ENCODE measurements at regions not wholly inside any gene's neighbourhood (a gene's known extent, or its start where the extent isn't known, plus 50 kb on each side); places are given as distances from the start of the nearest gene placed in this dataset.

DNA sequence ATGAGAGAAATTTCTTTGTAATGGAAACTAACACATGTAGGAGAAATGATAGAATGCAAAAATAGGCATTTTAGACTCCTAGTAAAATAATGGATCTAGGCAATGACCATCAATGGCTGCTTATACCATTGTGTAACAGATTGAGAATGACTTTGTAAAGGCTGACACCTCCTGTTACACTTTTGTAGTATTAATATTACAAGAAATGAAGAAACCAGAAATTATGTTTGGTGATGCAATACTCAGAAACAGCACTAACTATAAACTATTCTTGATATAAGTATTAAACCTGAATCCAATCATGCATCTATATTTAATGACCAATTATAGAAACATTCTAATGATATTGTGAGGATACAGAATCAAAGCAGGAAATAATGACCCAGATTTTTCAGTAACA, 108.5 kb upstream of the CNTN1 start:
- ChIA-PET POLR2A (no interaction called here), CTCF (no interaction called here)
- no peak overlapping the region for H3K4me3 ChIP-seq (ENCODE audit: low read depth, low read length)
- TF ChIP-seq, protein P1, sequence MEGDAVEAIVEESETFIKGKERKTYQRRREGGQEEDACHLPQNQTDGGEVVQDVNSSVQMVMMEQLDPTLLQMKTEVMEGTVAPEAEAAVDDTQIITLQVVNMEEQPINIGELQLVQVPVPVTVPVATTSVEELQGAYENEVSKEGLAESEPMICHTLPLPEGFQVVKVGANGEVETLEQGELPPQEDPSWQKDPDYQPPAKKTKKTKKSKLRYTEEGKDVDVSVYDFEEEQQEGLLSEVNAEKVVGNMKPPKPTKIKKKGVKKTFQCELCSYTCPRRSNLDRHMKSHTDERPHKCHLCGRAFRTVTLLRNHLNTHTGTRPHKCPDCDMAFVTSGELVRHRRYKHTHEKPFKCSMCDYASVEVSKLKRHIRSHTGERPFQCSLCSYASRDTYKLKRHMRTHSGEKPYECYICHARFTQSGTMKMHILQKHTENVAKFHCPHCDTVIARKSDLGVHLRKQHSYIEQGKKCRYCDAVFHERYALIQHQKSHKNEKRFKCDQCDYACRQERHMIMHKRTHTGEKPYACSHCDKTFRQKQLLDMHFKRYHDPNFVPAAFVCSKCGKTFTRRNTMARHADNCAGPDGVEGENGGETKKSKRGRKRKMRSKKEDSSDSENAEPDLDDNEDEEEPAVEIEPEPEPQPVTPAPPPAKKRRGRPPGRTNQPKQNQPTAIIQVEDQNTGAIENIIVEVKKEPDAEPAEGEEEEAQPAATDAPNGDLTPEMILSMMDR (IDR thresholded peaks at IDR 0.05; ENCODE audit: insufficient read depth, low read length, missing control alignments), result no peak
- no peak for DNase-seq (ENCODE audit: low read depth, low spot score)

DNA sequence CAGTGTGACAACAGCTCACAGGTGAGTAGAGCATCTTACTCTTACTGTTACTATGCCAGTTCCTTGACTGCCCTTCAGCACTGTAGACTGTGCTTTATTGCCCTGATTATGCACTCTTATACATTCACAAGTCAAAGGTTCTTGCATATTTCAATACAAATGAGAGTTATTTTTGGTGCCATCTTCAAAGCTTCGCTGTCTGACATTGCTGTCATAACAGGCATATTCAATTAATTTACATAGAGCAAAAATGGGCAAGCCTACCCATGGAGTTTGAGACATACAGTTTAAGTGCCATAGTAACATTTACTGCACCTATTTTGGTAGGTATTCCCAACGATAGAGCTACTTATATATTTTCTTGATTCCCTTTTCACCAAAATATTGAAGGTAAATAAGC, 107.5 kb upstream of the CNTN1 start:
- no peak overlapping the region for H3K4me3 ChIP-seq (ENCODE audit: low read depth, low read length)
- TF ChIP-seq, protein P1 (IDR thresholded peaks at IDR 0.05; ENCODE audit: insufficient read depth, low read length, missing control alignments), result no peak
- ChIA-PET CTCF (no interaction called here), POLR2A (no interaction called here)
- no peak for DNase-seq (ENCODE audit: low read depth, low spot score)

DNA sequence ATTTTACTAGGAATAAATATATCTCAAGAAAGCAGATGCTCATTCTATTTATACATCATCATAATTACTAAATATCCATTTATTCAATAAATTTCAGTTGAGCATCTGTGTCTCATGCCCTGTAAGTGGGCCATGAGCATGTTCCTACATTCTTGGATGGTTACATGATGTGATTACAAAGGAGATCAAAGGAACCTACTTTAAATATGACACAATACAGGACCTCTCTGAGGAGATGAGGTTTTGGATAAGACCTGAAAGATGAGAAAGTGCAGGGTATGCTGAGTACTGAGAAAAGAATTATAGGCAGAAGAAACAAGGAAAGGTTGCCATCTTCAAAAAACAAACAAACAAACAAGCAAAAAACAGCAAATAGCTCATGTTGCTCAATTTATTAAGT, 105.4 kb upstream of the CNTN1 start:
- CTCF ChIA-PET, result no interaction called here
- no peak for DNase-seq (ENCODE audit: low read depth, low spot score)

DNA sequence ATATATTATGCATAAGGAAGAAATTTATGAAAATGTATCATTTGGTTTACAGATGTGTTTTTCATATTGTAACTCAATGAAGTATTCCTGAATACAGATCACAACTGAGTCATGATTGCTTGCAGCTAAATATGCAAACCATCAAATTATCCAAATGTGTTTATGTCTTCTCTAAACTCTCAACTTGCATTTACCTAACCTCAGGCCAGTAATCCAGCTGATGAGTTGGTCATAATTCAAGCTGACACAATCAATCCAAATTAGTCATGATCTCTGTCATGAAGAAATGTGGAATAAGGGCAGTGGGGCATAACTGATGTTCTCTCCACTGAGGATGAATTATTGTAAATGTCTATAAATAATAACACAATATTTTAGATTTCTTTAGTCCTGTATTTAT, 104.8 kb upstream of the CNTN1 start:
- no peak for DNase-seq (ENCODE audit: low read depth, low spot score)
- H3K4me3 ChIP-seq (ENCODE audit: low read depth, low read length), result no peak overlapping the region
- ChIA-PET CTCF (no interaction called here), POLR2A (no interaction called here)
- TF ChIP-seq, protein P1 (IDR thresholded peaks at IDR 0.05; ENCODE audit: insufficient read depth, low read length, missing control alignments), result no peak

More for the DNA sequence above, 105.4 kb upstream of the CNTN1 start:
- no peak overlapping the region for H3K4me3 ChIP-seq (ENCODE audit: low read depth, low read length)
- TF ChIP-seq, protein P1 (IDR thresholded peaks at IDR 0.05; ENCODE audit: insufficient read depth, low read length, missing control alignments), result no peak
- POLR2A ChIA-PET, result no interaction called here

DNA sequence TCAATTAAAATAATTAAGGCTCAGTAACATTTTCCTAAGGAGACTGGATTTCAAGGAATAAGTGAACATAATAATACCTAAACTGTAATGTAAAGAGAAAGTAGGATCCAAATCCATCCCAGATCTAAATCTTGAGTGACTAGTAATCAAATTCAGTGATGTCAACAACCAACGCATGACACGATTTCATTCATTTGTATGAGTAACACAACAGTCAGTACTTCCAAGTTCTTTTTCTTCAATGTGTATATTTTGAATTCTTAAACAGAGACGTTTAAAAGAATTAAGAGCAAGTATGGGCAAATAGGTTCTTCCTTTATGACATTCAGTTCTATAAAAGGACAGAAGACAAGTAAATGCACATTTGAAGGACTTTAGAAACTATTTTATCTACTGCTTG, 104.3 kb upstream of the CNTN1 start:
- H3K4me3 ChIP-seq (ENCODE audit: low read depth, low read length), result no peak overlapping the region
- ChIA-PET POLR2A (no interaction called here), CTCF (no interaction called here)
- no peak for DNase-seq (ENCODE audit: low read depth, low spot score)
- TF ChIP-seq, protein P1 (IDR thresholded peaks at IDR 0.05; ENCODE audit: insufficient read depth, low read length, missing control alignments), result no peak

DNA sequence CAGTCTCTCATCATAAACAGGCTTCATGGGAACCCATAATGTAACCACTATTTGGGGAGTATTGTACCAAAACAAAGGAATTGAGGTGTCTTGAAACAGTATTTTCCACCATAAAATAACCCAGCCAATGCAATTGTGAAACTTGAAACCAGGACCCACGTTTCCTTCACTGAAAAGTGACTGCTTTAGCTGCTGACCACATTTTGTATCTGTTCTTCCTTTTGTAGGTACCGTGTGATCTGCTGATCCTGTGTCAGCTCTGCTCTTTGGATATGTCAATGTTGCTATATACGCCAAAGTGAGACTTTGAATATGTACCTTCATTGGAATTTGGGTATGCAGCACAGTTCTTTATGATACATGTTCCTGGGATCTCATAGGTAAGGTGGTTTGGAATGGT, 95.1 kb upstream of the CNTN1 start:
- TF ChIP-seq, protein P1 (IDR thresholded peaks at IDR 0.05; ENCODE audit: insufficient read depth, low read length, missing control alignments), result no peak
- DNase-seq (ENCODE audit: low read depth, low spot score), result no peak
- H3K4me3 ChIP-seq (ENCODE audit: low read depth, low read length), result no peak overlapping the region
- ChIA-PET POLR2A (no interaction called here), CTCF (no interaction called here)

Measured in AG04449 (cell line).